HFF-Myc (cell line): ENCODE measurements at regions not wholly inside any gene's neighbourhood (a gene's known extent, or its start where the extent isn't known, plus 50 kb on each side); places are given as distances from the start of the nearest gene placed in this dataset.

ENCODE experiments used
- DNase-seq: peaks from one replicate; pipeline ENCODE4 v3.0.0-alpha.2; 2011; ENCODE audit warnings: low read depth; ENCODE audit errors: extremely low read depth
- H3K4me3 ChIP-seq: replicated peaks from 2 replicates; pipeline ENCODE4 v1.5.1; 2011; ENCODE audit warnings: low read depth, mild to moderate bottlenecking, control low read depth, low read length
- CTCF ChIP-seq: IDR thresholded peaks from 2 replicates; pipeline ENCODE4 v1.5.1; 2012; ENCODE audit warnings: mild to moderate bottlenecking, low read depth, low read length, control low read depth; ENCODE audit errors: missing control alignments

- no peak for TF ChIP-seq CTCF
- no peak overlapping the region for H3K4me3 ChIP-seq
- no peak for DNase-seq
Observed at GRCh38 chr6:140670021-140670420, 1295.6 kb upstream of the CITED2 start.

- DNase-seq = no peak
- TF ChIP-seq CTCF = no peak
- H3K4me3 ChIP-seq = no peak overlapping the region
Observed at GRCh38 chr6:140669321-140669720, 1294.9 kb upstream of the CITED2 start.

DNA sequence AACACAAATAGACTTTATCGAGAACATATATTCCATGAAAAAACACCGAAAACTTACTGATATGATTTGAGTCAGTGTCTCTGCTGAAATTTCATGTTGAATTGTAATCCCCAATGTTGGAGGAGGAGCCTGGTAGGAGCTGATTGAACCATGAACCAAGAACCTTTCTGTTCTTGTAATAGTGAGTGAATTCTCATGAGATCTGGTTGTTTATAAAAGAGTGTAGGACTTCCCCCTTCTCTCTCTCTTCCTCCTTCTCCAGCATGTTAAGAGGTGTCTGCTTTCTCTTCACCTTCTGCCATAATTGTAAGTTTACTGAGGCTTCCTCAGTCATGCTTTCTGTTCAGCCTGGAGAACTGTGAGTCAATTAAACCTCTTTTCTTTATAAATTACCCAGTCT, 1289.3 kb upstream of the CITED2 start:
- TF ChIP-seq CTCF = no peak
- DNase-seq = no peak
- H3K4me3 ChIP-seq = no peak overlapping the region

GRCh38 chr6:140663094-140663493, 1288.6 kb upstream of the CITED2 start:
- TF ChIP-seq CTCF = no peak
- DNase-seq = no peak
- H3K4me3 ChIP-seq = no peak overlapping the region

DNA sequence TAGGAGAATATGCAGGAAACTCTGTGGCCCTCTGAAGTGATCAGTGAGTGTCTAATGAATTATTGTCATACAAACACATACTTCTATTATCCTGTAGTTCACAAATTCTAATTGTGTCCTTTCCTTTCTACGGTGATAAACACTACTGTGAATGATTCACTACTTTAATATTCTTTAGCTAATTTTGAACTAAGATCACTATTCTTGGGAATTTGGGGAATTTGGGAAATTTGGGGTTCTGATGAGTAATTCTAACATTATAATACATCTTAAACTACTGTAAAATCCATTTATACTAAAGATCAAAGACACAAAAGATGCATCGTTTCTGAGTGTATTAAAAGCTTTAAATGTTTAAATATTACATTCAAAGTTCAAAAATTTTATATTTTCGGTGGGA, 1287.2 kb upstream of the CITED2 start:
- DNase-seq = no peak
- no peak overlapping the region for H3K4me3 ChIP-seq
- no peak for TF ChIP-seq CTCF

DNA sequence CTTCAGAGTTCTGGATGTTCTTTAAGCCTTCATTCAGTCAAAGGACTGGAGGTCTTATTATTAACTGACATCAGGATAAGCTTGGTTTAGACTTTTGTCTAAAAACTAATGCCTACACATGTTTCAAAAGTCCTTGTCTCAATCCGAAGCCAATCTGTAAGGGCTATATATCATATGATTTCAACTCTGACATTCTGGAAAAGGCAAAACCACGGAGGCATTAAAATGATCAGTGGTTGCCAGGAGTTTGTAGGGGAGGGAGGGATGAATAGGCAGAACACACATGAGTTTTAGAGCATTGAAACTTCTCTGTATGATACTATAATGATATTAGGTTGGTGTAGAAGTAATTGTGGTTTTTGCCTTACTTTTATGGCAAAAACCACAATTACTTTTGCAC, 1285.8 kb upstream of the CITED2 start:
- no peak for TF ChIP-seq CTCF
- no peak overlapping the region for H3K4me3 ChIP-seq
- no peak for DNase-seq

GRCh38 chr6:140653972-140654371, 1279.5 kb upstream of the CITED2 start:
- DNase-seq = no peak
- no peak for TF ChIP-seq CTCF
- H3K4me3 ChIP-seq = no peak overlapping the region
